ENCODE measurements at regions not wholly inside any gene's neighbourhood (a gene's known extent, or its start where the extent isn't known, plus 50 kb on each side); places are given as distances from the start of the nearest gene placed in this dataset.

GRCh38 chr4:187184508-187184907 lies 460.9 kb upstream of the FAT1 start:
- TF ChIP-seq, protein P1, sequence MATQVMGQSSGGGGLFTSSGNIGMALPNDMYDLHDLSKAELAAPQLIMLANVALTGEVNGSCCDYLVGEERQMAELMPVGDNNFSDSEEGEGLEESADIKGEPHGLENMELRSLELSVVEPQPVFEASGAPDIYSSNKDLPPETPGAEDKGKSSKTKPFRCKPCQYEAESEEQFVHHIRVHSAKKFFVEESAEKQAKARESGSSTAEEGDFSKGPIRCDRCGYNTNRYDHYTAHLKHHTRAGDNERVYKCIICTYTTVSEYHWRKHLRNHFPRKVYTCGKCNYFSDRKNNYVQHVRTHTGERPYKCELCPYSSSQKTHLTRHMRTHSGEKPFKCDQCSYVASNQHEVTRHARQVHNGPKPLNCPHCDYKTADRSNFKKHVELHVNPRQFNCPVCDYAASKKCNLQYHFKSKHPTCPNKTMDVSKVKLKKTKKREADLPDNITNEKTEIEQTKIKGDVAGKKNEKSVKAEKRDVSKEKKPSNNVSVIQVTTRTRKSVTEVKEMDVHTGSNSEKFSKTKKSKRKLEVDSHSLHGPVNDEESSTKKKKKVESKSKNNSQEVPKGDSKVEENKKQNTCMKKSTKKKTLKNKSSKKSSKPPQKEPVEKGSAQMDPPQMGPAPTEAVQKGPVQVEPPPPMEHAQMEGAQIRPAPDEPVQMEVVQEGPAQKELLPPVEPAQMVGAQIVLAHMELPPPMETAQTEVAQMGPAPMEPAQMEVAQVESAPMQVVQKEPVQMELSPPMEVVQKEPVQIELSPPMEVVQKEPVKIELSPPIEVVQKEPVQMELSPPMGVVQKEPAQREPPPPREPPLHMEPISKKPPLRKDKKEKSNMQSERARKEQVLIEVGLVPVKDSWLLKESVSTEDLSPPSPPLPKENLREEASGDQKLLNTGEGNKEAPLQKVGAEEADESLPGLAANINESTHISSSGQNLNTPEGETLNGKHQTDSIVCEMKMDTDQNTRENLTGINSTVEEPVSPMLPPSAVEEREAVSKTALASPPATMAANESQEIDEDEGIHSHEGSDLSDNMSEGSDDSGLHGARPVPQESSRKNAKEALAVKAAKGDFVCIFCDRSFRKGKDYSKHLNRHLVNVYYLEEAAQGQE (IDR thresholded peaks at IDR 0.05; ENCODE audit: insufficient replicate concordance, low read depth), result no peak
- TF ChIP-seq GABPA (IDR thresholded peaks at IDR 0.05; ENCODE audit: low read depth), result no peak
- TF ChIP-seq, protein P2, sequence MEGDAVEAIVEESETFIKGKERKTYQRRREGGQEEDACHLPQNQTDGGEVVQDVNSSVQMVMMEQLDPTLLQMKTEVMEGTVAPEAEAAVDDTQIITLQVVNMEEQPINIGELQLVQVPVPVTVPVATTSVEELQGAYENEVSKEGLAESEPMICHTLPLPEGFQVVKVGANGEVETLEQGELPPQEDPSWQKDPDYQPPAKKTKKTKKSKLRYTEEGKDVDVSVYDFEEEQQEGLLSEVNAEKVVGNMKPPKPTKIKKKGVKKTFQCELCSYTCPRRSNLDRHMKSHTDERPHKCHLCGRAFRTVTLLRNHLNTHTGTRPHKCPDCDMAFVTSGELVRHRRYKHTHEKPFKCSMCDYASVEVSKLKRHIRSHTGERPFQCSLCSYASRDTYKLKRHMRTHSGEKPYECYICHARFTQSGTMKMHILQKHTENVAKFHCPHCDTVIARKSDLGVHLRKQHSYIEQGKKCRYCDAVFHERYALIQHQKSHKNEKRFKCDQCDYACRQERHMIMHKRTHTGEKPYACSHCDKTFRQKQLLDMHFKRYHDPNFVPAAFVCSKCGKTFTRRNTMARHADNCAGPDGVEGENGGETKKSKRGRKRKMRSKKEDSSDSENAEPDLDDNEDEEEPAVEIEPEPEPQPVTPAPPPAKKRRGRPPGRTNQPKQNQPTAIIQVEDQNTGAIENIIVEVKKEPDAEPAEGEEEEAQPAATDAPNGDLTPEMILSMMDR (IDR thresholded peaks at IDR 0.05; ENCODE audit: insufficient read depth, low read length), result no peak
